ENCODE measurements at regions not wholly inside any gene's neighbourhood (a gene's known extent, or its start where the extent isn't known, plus 50 kb on each side); places are given as distances from the start of the nearest gene placed in this dataset.
"Not testable (repeated sequence)": the region's sequence is repeated elsewhere in the genome, so short reads cannot be mapped to it uniquely, and the experiment has no call there.

DNA sequence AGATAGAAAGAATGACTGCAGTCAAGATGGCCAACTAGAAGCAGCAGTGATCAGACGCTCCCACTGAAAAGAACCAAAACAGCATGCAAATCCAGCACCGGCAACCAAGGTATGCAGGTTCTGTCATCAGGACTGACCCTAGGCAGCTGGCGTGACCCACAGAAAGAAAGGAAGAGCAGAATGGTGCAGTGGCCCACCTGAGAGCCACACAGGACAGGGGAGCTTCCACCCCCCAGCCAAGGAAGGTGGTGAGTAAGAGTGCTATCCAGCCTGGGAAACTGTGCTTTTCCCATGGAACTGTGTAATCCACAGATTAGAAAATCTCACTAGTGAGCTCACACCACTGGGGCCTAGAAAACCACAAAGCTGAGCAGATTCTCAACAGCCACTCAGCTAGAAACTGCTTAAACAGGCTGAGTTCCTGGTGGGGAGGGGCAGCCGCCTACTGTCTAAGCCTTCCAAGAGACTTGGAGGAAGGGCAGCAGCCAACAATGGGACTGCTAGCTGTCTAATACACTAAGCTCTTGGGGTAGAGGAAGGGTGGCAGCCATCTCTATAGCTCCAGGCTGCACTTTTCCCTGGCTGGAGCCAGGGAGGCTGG lies 127.9 kb downstream of the EVA1A start:
- Histone ChIP-seq H3K4me1 (ENCODE audit: control insufficient read depth, low read length) (no peaks in the 10 kb centered on the region), H3K9me2 (replicated peaks; ENCODE audit: control insufficient read depth, low read length) (no peaks in the 10 kb centered on the region), H3K27ac (ENCODE audit: low read depth, low read length) (no peak overlapping the region), H3K36me3 (ENCODE audit: control insufficient read depth, low read length) (no peaks in the 10 kb centered on the region), H3K4me3 (ENCODE audit: low read length) (no peak overlapping the region), H3K79me2 (ENCODE audit: control insufficient read depth, low read length) (no peaks in the 10 kb centered on the region), H3K9me3 (ENCODE audit: control insufficient read depth, insufficient read depth, low read length) (no peaks in the 10 kb centered on the region), H3F3A (ENCODE audit: control insufficient read depth, insufficient read depth) (no peaks in the 10 kb centered on the region), H3K27me3 (ENCODE audit: control insufficient read depth, low read length) (no peaks in the 10 kb centered on the region), H3K4me2 (ENCODE audit: low read length) (no peak overlapping the region), H4K20me1 (ENCODE audit: control insufficient read depth, insufficient read depth, low read depth, low read length) (no peaks in the 10 kb centered on the region)
- TF ChIP-seq, protein P1, sequence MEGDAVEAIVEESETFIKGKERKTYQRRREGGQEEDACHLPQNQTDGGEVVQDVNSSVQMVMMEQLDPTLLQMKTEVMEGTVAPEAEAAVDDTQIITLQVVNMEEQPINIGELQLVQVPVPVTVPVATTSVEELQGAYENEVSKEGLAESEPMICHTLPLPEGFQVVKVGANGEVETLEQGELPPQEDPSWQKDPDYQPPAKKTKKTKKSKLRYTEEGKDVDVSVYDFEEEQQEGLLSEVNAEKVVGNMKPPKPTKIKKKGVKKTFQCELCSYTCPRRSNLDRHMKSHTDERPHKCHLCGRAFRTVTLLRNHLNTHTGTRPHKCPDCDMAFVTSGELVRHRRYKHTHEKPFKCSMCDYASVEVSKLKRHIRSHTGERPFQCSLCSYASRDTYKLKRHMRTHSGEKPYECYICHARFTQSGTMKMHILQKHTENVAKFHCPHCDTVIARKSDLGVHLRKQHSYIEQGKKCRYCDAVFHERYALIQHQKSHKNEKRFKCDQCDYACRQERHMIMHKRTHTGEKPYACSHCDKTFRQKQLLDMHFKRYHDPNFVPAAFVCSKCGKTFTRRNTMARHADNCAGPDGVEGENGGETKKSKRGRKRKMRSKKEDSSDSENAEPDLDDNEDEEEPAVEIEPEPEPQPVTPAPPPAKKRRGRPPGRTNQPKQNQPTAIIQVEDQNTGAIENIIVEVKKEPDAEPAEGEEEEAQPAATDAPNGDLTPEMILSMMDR (IDR thresholded peaks at IDR 0.05; ENCODE audit: low read depth, low read length, poor library complexity, severe bottlenecking), result no peak
- no peak for TF ChIP-seq EZH2phosphoT487 (IDR thresholded peaks at IDR 0.05; ENCODE audit: borderline replicate concordance, low read length)

DNA sequence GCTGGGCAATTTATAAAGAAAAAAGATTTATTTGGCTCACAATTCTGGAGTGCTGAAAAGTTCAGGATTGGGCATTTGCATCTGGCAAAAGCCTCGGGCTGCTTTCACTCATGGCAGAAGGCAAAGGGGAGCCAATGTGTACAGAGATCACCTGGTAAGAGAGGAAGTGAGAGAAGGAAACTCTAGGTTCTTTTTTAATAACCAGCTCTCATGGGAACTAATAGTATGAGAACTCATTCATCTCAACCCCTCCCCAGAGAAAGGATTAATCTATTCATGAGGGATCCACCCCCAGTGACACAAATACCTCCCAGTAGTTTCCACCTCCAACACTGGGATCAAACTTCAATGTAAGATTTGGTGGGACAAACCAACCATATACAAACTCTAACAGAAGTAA lies 129.0 kb downstream of the EVA1A start:
- H3K4me2 ChIP-seq (ENCODE audit: low read length), result no peak overlapping the region
- no peaks in the 10 kb centered on the region for H3K4me1 ChIP-seq (ENCODE audit: control insufficient read depth, low read length)
- no peak overlapping the region for H3K27ac ChIP-seq (ENCODE audit: low read depth, low read length)

DNA sequence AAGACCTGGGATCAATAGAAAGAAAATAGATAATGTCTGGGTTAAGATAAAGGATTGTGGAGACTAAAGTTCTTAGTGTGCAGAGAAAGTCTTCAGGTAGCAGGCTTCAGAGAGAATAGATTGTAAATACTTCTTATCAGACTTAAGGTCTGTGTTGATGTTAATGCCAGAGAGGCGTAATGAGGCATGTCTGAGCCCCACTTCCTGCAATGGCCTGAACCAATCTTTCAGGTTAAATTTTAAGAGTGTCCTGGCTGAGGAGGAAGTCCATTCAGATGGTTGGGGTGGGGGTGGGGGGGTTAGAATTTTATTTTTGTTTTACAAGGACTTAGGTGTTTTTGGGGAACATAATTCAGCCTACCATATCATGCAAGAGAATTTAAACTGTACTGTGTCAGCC lies 129.5 kb downstream of the EVA1A start:
- no peak overlapping the region for H3K4me2 ChIP-seq (ENCODE audit: low read length)
- H3K4me3 ChIP-seq (ENCODE audit: low read length), result no peak overlapping the region
- H3K79me2 ChIP-seq (ENCODE audit: control insufficient read depth, low read length), result no peaks in the 10 kb centered on the region
- no peaks in the 10 kb centered on the region for H3F3A ChIP-seq (ENCODE audit: control insufficient read depth, insufficient read depth)
- no peaks in the 10 kb centered on the region for H3K36me3 ChIP-seq (ENCODE audit: control insufficient read depth, low read length)
- no peaks in the 10 kb centered on the region for H4K20me1 ChIP-seq (ENCODE audit: control insufficient read depth, insufficient read depth, low read depth, low read length)
- TF ChIP-seq, protein P1 (IDR thresholded peaks at IDR 0.05; ENCODE audit: low read depth, low read length, poor library complexity, severe bottlenecking), result no peak
- no peak for TF ChIP-seq EZH2phosphoT487 (IDR thresholded peaks at IDR 0.05; ENCODE audit: borderline replicate concordance, low read length)
- no peak overlapping the region for H3K27ac ChIP-seq (ENCODE audit: low read depth, low read length)
- no peaks in the 10 kb centered on the region for H3K4me1 ChIP-seq (ENCODE audit: control insufficient read depth, low read length)
- no peaks in the 10 kb centered on the region for H3K27me3 ChIP-seq (ENCODE audit: control insufficient read depth, low read length)
- no peaks in the 10 kb centered on the region for H3K9me2 ChIP-seq (replicated peaks; ENCODE audit: control insufficient read depth, low read length)
- H3K9me3 ChIP-seq (ENCODE audit: control insufficient read depth, insufficient read depth, low read length), result no peaks in the 10 kb centered on the region

More for the DNA sequence above, 129.0 kb downstream of the EVA1A start:
- no peaks in the 10 kb centered on the region for H3K9me3 ChIP-seq (ENCODE audit: control insufficient read depth, insufficient read depth, low read length)
- no peaks in the 10 kb centered on the region for H3F3A ChIP-seq (ENCODE audit: control insufficient read depth, insufficient read depth)
- H3K4me3 ChIP-seq (ENCODE audit: low read length), result no peak overlapping the region
- H3K27me3 ChIP-seq (ENCODE audit: control insufficient read depth, low read length), result no peaks in the 10 kb centered on the region
- H3K9me2 ChIP-seq (replicated peaks; ENCODE audit: control insufficient read depth, low read length), result no peaks in the 10 kb centered on the region
- H3K36me3 ChIP-seq (ENCODE audit: control insufficient read depth, low read length), result no peaks in the 10 kb centered on the region
- no peaks in the 10 kb centered on the region for H4K20me1 ChIP-seq (ENCODE audit: control insufficient read depth, insufficient read depth, low read depth, low read length)
- H3K79me2 ChIP-seq (ENCODE audit: control insufficient read depth, low read length), result no peaks in the 10 kb centered on the region
- TF ChIP-seq EZH2phosphoT487 (IDR thresholded peaks at IDR 0.05; ENCODE audit: borderline replicate concordance, low read length), result no peak
- TF ChIP-seq, protein P1 (IDR thresholded peaks at IDR 0.05; ENCODE audit: low read depth, low read length, poor library complexity, severe bottlenecking), result no peak

DNA sequence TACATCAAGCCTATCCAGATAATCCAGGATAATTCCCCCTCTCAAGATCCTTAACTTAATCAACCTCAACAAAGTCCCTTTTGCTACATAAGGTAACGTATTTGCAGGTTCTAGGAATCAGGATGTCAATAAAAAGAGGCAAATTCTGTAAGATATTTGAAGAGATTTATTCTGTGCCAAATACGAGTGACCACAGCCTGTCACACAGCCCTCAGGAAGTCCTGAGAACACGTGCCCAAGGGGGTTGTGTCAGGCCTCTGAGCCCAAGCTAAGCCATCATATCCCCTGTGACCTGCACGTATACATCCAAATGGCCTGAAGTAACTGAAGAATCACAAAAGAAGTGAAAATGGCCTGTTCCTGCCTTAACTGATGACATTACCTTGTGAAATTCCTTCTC lies 130.3 kb downstream of the EVA1A start:
- not testable (repeated sequence) for H3F3A ChIP-seq (ENCODE audit: control insufficient read depth, insufficient read depth); H3K4me3 ChIP-seq (ENCODE audit: low read length); H3K27ac ChIP-seq (ENCODE audit: low read depth, low read length); H3K27me3 ChIP-seq (ENCODE audit: control insufficient read depth, low read length); H3K4me1 ChIP-seq (ENCODE audit: control insufficient read depth, low read length); H3K9me2 ChIP-seq (replicated peaks; ENCODE audit: control insufficient read depth, low read length); H3K36me3 ChIP-seq (ENCODE audit: control insufficient read depth, low read length); H3K79me2 ChIP-seq (ENCODE audit: control insufficient read depth, low read length); H3K9me3 ChIP-seq (ENCODE audit: control insufficient read depth, insufficient read depth, low read length); H3K4me2 ChIP-seq (ENCODE audit: low read length); H4K20me1 ChIP-seq (ENCODE audit: control insufficient read depth, insufficient read depth, low read depth, low read length)
